Natural killer cell (primary cell): ENCODE measurements at regions not wholly inside any gene's neighbourhood (a gene's known extent, or its start where the extent isn't known, plus 50 kb on each side); places are given as distances from the start of the nearest gene placed in this dataset.

Experiments used
- ATAC-seq, 3 donors: fragments of 150-1000 bp in 2 of 3; fragments of 200-7000 bp in 1 of 3; cut with Tn5 transposase; 1 replicate in 1 of 3; 2 replicates in 2 of 3; pipeline ENCODE4 v1.10.0; 2021; ENCODE audit warnings: mild to moderate bottlenecking in 2 of 3, moderate library complexity in 2 of 3
- DNase-seq, 2 donors: peaks; one replicate each; pipeline versions ENCODE4 v3.0.0 to v3.0.0-alpha.2; 2013 to 2021; ENCODE audit warnings: mixed read lengths in 1 of 2
- H3K27ac ChIP-seq: one replicate; pipeline ENCODE4 v1.5.1; 2013; ENCODE audit warnings: mild to moderate bottlenecking, low read length
- H3K27me3 ChIP-seq: one replicate; pipeline ENCODE4 v1.6.1; 2013; ENCODE audit warnings: low read length; ENCODE audit not compliant: control insufficient read depth, insufficient read depth
- H3K36me3 ChIP-seq: one replicate; pipeline ENCODE4 v1.6.1; 2013; ENCODE audit warnings: low read length; ENCODE audit not compliant: control insufficient read depth, insufficient read depth
- H3K4me1 ChIP-seq: one replicate; pipeline ENCODE4 v1.6.1; 2013; ENCODE audit warnings: low read length; ENCODE audit not compliant: control insufficient read depth, insufficient read depth
- H3K4me3 ChIP-seq: one replicate; pipeline ENCODE4 v1.5.1; 2013; ENCODE audit warnings: low read length
- H3K9me3 ChIP-seq: one replicate; pipeline ENCODE4 v1.6.1; 2013; ENCODE audit warnings: low read length; ENCODE audit not compliant: control insufficient read depth, insufficient read depth
- H3K27ac Mint-ChIP-seq, 2 donors: one replicate each; pipeline ENCODE4 v1.8.0; 2022; ENCODE audit warnings: mild to moderate bottlenecking in 2 of 2, mixed read lengths in 2 of 2, moderate library complexity in 1 of 2
- H3K27me3 Mint-ChIP-seq, 2 donors: one replicate each; pipeline ENCODE4 v1.8.0; 2022; ENCODE audit warnings: low read depth in 2 of 2, mixed read lengths in 2 of 2
- H3K36me3 Mint-ChIP-seq: one replicate; pipeline ENCODE4 v1.8.0; 2022; ENCODE audit warnings: mixed read lengths
- H3K4me1 Mint-ChIP-seq, 2 donors: one replicate each; pipeline ENCODE4 v1.8.0; 2022; ENCODE audit warnings: mixed read lengths in 2 of 2
- H3K4me3 Mint-ChIP-seq: one replicate; pipeline ENCODE4 v1.8.0; 2022; ENCODE audit warnings: mild to moderate bottlenecking, moderate library complexity, mixed read lengths
- H3K9me3 Mint-ChIP-seq, 2 donors: one replicate each; pipeline ENCODE4 v1.8.0; 2022; ENCODE audit warnings: mixed read lengths in 2 of 2
- WGBS: methylation state at CpG from one replicate; pipeline ENCODE4 v1.1.7; 2013; ENCODE audit warnings: missing lambda C conversion rate; ENCODE audit not compliant: insufficient coverage; 5-methylcytosine and 5-hydroxymethylcytosine counted together
- intact Hi-C: fragments of 100-400 bp; cut with micrococcal nuclease; formaldehyde crosslinking; loops from one replicate; pipeline ENCODE4 v1.14.2; 2022
- TF ChIP-seq, protein P1 (sequence below): fragments of 200-600 bp; IDR thresholded peaks from one replicate; pipeline ENCODE4 v1.8.0; 2022; ENCODE audit warnings: antibody characterized with exemption

DNA sequence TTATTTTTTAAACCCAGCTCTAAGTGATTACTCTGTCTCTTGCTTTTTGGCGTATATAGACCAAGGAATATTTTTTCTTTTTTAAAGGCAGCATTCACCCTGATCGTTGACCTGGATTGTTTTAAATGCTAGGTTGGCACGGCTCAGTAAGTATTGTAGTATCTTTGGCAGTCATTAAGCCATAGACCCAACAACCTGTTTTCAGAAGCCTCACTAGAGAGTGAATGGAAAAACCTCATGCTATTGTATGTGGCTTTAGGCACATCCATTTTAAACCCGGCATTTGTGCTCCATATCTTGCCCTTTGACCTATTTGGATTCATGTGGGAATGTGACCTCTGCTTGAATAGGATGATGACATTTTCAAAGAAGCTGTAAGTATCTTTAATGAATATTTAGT is 183.9 kb downstream of the SNCA start:
- TF ChIP-seq, protein P1, sequence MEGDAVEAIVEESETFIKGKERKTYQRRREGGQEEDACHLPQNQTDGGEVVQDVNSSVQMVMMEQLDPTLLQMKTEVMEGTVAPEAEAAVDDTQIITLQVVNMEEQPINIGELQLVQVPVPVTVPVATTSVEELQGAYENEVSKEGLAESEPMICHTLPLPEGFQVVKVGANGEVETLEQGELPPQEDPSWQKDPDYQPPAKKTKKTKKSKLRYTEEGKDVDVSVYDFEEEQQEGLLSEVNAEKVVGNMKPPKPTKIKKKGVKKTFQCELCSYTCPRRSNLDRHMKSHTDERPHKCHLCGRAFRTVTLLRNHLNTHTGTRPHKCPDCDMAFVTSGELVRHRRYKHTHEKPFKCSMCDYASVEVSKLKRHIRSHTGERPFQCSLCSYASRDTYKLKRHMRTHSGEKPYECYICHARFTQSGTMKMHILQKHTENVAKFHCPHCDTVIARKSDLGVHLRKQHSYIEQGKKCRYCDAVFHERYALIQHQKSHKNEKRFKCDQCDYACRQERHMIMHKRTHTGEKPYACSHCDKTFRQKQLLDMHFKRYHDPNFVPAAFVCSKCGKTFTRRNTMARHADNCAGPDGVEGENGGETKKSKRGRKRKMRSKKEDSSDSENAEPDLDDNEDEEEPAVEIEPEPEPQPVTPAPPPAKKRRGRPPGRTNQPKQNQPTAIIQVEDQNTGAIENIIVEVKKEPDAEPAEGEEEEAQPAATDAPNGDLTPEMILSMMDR = no peak
- H3K4me1 ChIP-seq = no peaks in the 10 kb centered on the region
- no peak for DNase-seq
- ATAC-seq = no peak
- no peaks in the 10 kb centered on the region for H3K36me3 Mint-ChIP-seq
- H3K27ac ChIP-seq = no peak overlapping the region
- H3K36me3 ChIP-seq = no peaks in the 10 kb centered on the region
- H3K4me1 Mint-ChIP-seq = no peaks in the 10 kb centered on the region
- intact Hi-C loops = no loop called here
- no peaks in the 10 kb centered on the region for H3K27me3 Mint-ChIP-seq
- no peak overlapping the region for H3K4me3 ChIP-seq
- WGBS = 92% methylated on average over 4 of the region's 4 CpGs
- no peaks in the 10 kb centered on the region for H3K27me3 ChIP-seq
- no peaks in the 10 kb centered on the region for H3K9me3 ChIP-seq
- no peak overlapping the region for H3K4me3 Mint-ChIP-seq
- no peak overlapping the region for H3K27ac Mint-ChIP-seq
- H3K9me3 Mint-ChIP-seq = no peaks in the 10 kb centered on the region

DNA sequence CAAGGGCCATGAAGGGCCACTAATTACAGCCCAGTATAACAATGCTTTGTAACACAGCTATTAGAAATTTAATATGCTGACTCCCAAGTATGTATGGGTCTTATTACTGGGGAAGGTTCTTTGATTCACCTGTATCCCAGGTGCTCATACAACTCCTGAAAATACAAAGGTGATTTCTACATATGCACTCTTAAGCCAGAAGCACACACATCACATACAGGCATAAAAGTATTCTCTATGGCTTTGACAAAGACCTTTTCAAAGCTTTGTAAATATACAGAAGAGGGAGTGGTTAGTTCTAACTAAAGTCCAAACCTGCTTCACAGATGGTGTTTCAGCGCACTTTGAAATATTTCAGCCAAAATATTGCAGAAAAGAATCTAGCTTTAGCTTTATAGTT is 191.5 kb downstream of the SNCA start:
- Histone ChIP-seq H3K27ac (no peak overlapping the region), H3K9me3 (no peaks in the 10 kb centered on the region), H3K4me1 (no peaks in the 10 kb centered on the region), H3K27me3 (no peaks in the 10 kb centered on the region), H3K4me3 (no peak overlapping the region), H3K36me3 (no peaks in the 10 kb centered on the region)
- peaks cover 0 to 3% of the 10 kb centered on the region in 2 donors for H3K9me3 Mint-ChIP-seq
- TF ChIP-seq, protein P1 = no peak
- no peaks in the 10 kb centered on the region for H3K36me3 Mint-ChIP-seq
- no peak overlapping the region for H3K27ac Mint-ChIP-seq
- no peaks in the 10 kb centered on the region for H3K4me1 Mint-ChIP-seq
- ATAC-seq (no peak), DNase-seq (no peak)
- intact Hi-C loops = no loop called here
- H3K27me3 Mint-ChIP-seq = peaks cover 0 to 4% of the 10 kb centered on the region in 2 donors
- WGBS = no CpG with 5 or more reads among the region's 1 CpG
- no peak overlapping the region for H3K4me3 Mint-ChIP-seq

DNA sequence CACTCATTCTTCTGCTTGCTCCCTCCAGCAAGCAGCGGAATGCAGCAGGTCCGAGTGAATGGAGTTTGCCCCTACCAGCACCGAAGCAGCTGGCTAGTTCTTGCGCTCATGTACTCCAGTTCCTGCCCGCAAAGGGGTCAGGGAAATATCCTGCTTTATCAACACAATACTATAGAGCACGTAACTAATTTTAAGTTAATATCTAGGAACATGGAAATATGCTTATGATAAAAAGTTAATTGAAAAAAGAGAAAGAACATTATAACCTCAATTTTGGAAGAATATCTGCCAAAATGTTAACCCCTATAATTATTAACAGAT is 195.6 kb downstream of the SNCA start:
- no peak for DNase-seq
- 82% methylated on average over 4 of the region's 6 CpGs for WGBS

More for the DNA sequence above, 195.6 kb downstream of the SNCA start:
- ATAC-seq = no peak
- Histone ChIP-seq H3K9me3 (no peaks in the 10 kb centered on the region), H3K4me1 (no peaks in the 10 kb centered on the region), H3K4me3 (no peak overlapping the region), H3K36me3 (no peaks in the 10 kb centered on the region), H3K27ac (no peak overlapping the region), H3K27me3 (no peaks in the 10 kb centered on the region)
- Mint-ChIP-seq H3K4me3 (no peak overlapping the region), H3K27me3 (no peaks in the 10 kb centered on the region), H3K27ac (no peak overlapping the region), H3K9me3 (no peaks in the 10 kb centered on the region), H3K4me1 (no peaks in the 10 kb centered on the region), H3K36me3 (no peaks in the 10 kb centered on the region)
- TF ChIP-seq, protein P1 = no peak
- intact Hi-C loops = no loop called here
